Loucy (cell line): ENCODE measurements at regions not wholly inside any gene's neighbourhood (a gene's known extent, or its start where the extent isn't known, plus 50 kb on each side); places are given as distances from the start of the nearest gene placed in this dataset.
"Not testable (repeated sequence)": the region's sequence is repeated elsewhere in the genome, so short reads cannot be mapped to it uniquely, and the experiment has no call there.

Experiments used
- CTCF ChIP-seq: fragments of 200-600 bp; sonication (generic); conservative IDR thresholded peaks from 2 replicates; pipeline ENCODE4 v1.5.1; 2014; ENCODE audit warnings: mild to moderate bottlenecking, antibody characterized with exemption, low read length
- EZH2phosphoT487 ChIP-seq: fragments of 200-600 bp; IDR thresholded peaks from 2 replicates; pipeline ENCODE4 v1.6.1; 2018; ENCODE audit warnings: antibody characterized with exemption, mild to moderate bottlenecking, moderate library complexity, borderline replicate concordance

GRCh38 chr4:135447598-135447997 is 1246.0 kb upstream of the PABPC4L start:
- not testable (repeated sequence) for TF ChIP-seq CTCF, EZH2phosphoT487
